NCI-H460 (cell line): ENCODE measurements at regions not wholly inside any gene's neighbourhood (a gene's known extent, or its start where the extent isn't known, plus 50 kb on each side); places are given as distances from the start of the nearest gene placed in this dataset.
"Not testable (repeated sequence)": the region's sequence is repeated elsewhere in the genome, so short reads cannot be mapped to it uniquely, and the experiment has no call there.

Experiments used
- DNase-seq: peaks from one replicate; pipeline ENCODE4 v3.0.0-alpha.2; 2016; ENCODE audit warnings: low read depth; ENCODE audit errors: extremely low read depth

GRCh38 chr3:81198216-81198615 is 563.2 kb downstream of the GBE1 start:
- no peak for DNase-seq

GRCh38 chr3:81197386-81197785 is 564.1 kb downstream of the GBE1 start:
- DNase-seq, result no peak

GRCh38 chr3:81195478-81195877 is 566.0 kb downstream of the GBE1 start:
- no peak for DNase-seq

- no peak for DNase-seq
Measured at GRCh38 chr3:81186412-81186811, 575.0 kb downstream of the GBE1 start.

GRCh38 chr3:81182086-81182875 is 579.2 kb downstream of the GBE1 start:
- DNase-seq, result not testable (repeated sequence)

GRCh38 chr3:81173514-81173913 is 587.9 kb downstream of the GBE1 start:
- DNase-seq, result no peak

GRCh38 chr3:81170298-81170697 is 591.1 kb downstream of the GBE1 start:
- DNase-seq, result no peak

- DNase-seq, result no peak
Measured at GRCh38 chr3:81164806-81165205, 596.6 kb downstream of the GBE1 start.

GRCh38 chr3:81161851-81162250 is 599.6 kb downstream of the GBE1 start:
- no peak for DNase-seq

GRCh38 chr3:81161100-81161499 is 600.3 kb downstream of the GBE1 start:
- DNase-seq, result no peak

GRCh38 chr3:81154611-81155143 is 606.8 kb downstream of the GBE1 start:
- no peak for DNase-seq

GRCh38 chr3:81152156-81152555 is 609.3 kb downstream of the GBE1 start:
- no peak for DNase-seq

GRCh38 chr3:81132995-81133394 is 628.5 kb downstream of the GBE1 start:
- no peak for DNase-seq

GRCh38 chr3:81105789-81106488 is 655.5 kb downstream of the GBE1 start:
- peak; percentile 11 for DNase-seq

GRCh38 chr3:81105206-81105605 is 656.2 kb downstream of the GBE1 start:
- DNase-seq, result no peak

- no peak for DNase-seq
Measured at GRCh38 chr3:81097889-81098288, 663.6 kb downstream of the GBE1 start.

GRCh38 chr3:81095956-81096355 is 665.5 kb downstream of the GBE1 start:
- DNase-seq, result no peak

- no peak for DNase-seq
Measured at GRCh38 chr3:81094986-81095385, 666.5 kb downstream of the GBE1 start.

- DNase-seq, result no peak
Measured at GRCh38 chr3:81087607-81088006, 673.8 kb downstream of the GBE1 start.

- DNase-seq, result no peak
Measured at GRCh38 chr3:81086348-81086747, 675.1 kb downstream of the GBE1 start.

- DNase-seq, result no peak
Measured at GRCh38 chr3:81080608-81081007, 680.8 kb downstream of the GBE1 start.

GRCh38 chr3:81072591-81072990 is 688.9 kb downstream of the GBE1 start:
- DNase-seq, result no peak
